HUES6 (cell line): ENCODE measurements at regions not wholly inside any gene's neighbourhood (a gene's known extent, or its start where the extent isn't known, plus 50 kb on each side); places are given as distances from the start of the nearest gene placed in this dataset.

Experiments
- H3K27ac ChIP-seq: 2 replicates; pipeline ENCODE4 v1.7.0; 2013; ENCODE audit warnings: low read depth, mild to moderate bottlenecking, low read length, inconsistent platforms
- H3K27me3 ChIP-seq: 2 replicates; pipeline ENCODE4 v1.6.1; 2013; ENCODE audit warnings: low read length; ENCODE audit not compliant: control insufficient read depth, insufficient read depth
- H3K36me3 ChIP-seq: 2 replicates; pipeline ENCODE4 v1.6.1; 2013; ENCODE audit warnings: low read length; ENCODE audit not compliant: control insufficient read depth, insufficient read depth
- H3K4me1 ChIP-seq: 2 replicates; pipeline ENCODE4 v1.6.1; 2013; ENCODE audit warnings: low read length; ENCODE audit not compliant: control insufficient read depth, insufficient read depth
- H3K4me3 ChIP-seq: 2 replicates; pipeline ENCODE4 v1.5.1; 2013; ENCODE audit warnings: low read depth, low read length
- H3K9ac ChIP-seq: one replicate; pipeline ENCODE4 v1.6.1; 2013; ENCODE audit warnings: mild to moderate bottlenecking, low read length
- H3K9me3 ChIP-seq: 2 replicates; pipeline ENCODE4 v1.6.1; 2013; ENCODE audit warnings: low read depth, low read length; ENCODE audit not compliant: control insufficient read depth, insufficient read depth

DNA sequence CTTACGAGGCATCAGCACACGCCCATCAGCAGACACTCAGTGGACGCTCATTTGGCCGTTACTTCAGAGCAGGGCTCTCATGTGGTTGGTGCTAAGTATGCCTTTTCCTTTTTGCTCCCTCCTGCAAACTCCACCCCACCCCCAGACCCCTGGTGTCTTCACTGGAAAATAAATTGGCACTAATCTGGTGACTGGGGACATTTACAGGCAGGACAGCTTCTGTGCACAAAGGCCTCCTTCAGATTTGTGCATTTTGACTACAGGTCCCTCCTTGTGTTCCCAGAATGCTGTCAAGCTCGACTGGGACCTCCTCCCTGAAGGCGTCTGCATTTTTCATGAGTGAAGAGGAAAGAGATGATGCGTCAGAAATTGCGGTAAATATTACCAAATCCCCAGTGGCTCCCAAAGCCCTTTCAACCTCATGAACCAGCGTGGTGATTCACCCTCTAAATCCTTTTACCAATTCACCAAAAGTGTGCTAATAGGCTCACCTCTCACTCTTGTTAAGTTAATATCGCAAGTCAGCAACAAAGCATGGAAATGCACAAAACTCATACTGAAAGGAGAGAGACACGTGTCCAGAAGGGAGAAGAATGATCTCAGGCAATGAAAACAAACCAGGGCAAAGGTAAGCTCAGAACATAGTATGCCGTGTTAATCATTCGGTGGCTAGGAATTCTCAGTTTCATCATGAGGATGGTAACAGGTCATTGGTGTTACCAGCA lies 119.0 kb downstream of the NKX6-1 start:
- H3K4me1 ChIP-seq, result peaks cover 40% of the 10 kb centered on the region

GRCh38 chr4:84378983-84379382 lies 120.1 kb downstream of the NKX6-1 start:
- H3K9ac ChIP-seq, result no peak overlapping the region
- H3K36me3 ChIP-seq, result no peaks in the 10 kb centered on the region
- H3K4me1 ChIP-seq, result peaks cover 32% of the 10 kb centered on the region
- H3K4me3 ChIP-seq, result peak overlapping the region; percentile 17
- H3K9me3 ChIP-seq, result no peaks in the 10 kb centered on the region
- H3K27me3 ChIP-seq, result peaks cover 52% of the 10 kb centered on the region
- no peak overlapping the region for H3K27ac ChIP-seq

More for the DNA sequence above, 119.0 kb downstream of the NKX6-1 start:
- H3K36me3 ChIP-seq, result no peaks in the 10 kb centered on the region
- H3K27ac ChIP-seq, result no peak overlapping the region
- H3K27me3 ChIP-seq, result peaks cover 48% of the 10 kb centered on the region
- no peaks in the 10 kb centered on the region for H3K9me3 ChIP-seq
- no peak overlapping the region for H3K9ac ChIP-seq
- H3K4me3 ChIP-seq, result no peak overlapping the region

DNA sequence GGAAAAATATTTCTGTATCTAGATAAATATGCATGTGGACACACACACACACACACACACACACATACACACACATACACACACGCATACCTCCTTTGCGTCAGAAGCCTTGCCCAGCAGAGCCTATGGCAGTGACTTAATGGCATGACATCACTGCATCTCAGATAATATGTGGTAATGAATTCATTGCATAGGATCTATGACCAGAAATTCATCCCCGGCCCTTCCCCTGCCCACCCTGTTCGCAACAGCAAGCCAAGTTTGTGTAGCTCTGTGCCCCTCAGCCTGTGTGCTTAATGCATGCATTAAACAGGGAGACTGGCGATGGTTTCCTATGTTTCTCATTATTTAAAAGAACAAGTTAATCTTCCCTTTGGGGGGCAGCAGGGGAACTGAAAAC lies 120.7 kb downstream of the NKX6-1 start:
- H3K36me3 ChIP-seq, result no peaks in the 10 kb centered on the region
- H3K4me1 ChIP-seq, result peaks cover 30% of the 10 kb centered on the region
- H3K4me3 ChIP-seq, result peak overlapping the region; percentile 17
- H3K27ac ChIP-seq, result no peak overlapping the region
- H3K9me3 ChIP-seq, result no peaks in the 10 kb centered on the region
- no peak overlapping the region for H3K9ac ChIP-seq
- H3K27me3 ChIP-seq, result peaks cover 54% of the 10 kb centered on the region

GRCh38 chr4:84366907-84367306 lies 132.2 kb downstream of the NKX6-1 start:
- H3K36me3 ChIP-seq, result no peaks in the 10 kb centered on the region
- H3K27ac ChIP-seq, result no peak overlapping the region
- no peak overlapping the region for H3K4me3 ChIP-seq
- H3K9ac ChIP-seq, result no peak overlapping the region
- no peaks in the 10 kb centered on the region for H3K9me3 ChIP-seq
- no peaks in the 10 kb centered on the region for H3K27me3 ChIP-seq
- H3K4me1 ChIP-seq, result no peaks in the 10 kb centered on the region

DNA sequence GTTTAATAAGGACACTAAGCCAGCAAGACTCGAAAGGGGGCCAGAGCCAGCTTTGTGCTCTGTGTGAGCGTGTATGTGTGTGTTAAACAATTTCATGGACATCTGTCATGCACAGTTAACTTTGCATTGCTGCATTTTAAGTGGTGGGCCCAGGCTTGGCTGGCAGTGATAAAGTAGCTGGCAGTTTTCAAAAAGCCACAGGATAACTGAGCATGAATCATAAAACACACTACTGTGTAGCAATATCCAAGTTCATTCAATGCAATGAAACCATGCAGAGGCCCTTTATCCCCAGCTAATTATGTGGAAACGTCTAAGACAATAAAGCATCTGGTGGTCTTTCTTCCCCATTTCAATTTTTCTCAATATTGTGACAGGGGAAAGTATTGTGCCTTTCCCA lies 132.9 kb downstream of the NKX6-1 start:
- H3K4me1 ChIP-seq, result no peaks in the 10 kb centered on the region
- no peaks in the 10 kb centered on the region for H3K36me3 ChIP-seq
- H3K27me3 ChIP-seq, result no peaks in the 10 kb centered on the region
- no peak overlapping the region for H3K9ac ChIP-seq
- H3K27ac ChIP-seq, result no peak overlapping the region
- H3K9me3 ChIP-seq, result no peaks in the 10 kb centered on the region
- H3K4me3 ChIP-seq, result no peak overlapping the region

DNA sequence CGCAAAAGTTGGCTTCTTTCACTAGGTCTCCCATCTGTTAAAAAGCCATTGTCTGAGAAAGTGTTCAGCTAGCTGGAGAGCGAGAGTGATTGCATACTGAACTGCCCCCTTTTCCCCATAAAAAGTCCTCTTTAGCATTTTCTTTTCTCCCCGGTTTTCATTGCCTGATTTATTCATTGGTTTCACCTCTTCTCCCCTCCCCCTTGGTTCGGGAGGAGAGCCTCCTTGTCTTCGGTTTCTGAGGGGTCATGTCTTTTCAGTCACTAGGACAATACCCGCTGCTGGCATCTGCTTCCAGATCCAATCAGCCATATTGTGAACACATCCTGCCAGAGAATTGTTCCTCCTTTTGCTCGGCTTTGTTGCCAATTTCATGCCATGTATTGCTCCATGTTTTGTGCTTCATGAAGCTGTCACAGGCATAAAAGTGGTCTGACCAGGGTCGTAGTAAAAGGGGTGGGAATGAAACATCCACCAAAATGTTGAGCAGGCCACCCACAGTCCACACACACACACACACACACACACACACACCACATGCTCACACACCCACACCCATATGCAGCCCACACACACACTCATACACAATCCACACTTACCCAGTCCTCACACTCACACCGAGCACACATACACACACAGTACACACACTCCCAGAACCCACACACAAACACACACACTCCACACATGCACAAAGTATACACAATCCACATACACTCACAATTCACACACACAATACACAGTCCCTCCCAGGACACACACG lies 136.0 kb downstream of the NKX6-1 start:
- Histone ChIP-seq H3K9me3 (no peaks in the 10 kb centered on the region), H3K27ac (no peak overlapping the region), H3K36me3 (no peaks in the 10 kb centered on the region), H3K4me1 (no peaks in the 10 kb centered on the region), H3K27me3 (no peaks in the 10 kb centered on the region), H3K9ac (no peak overlapping the region), H3K4me3 (no peak overlapping the region)

- H3K36me3 ChIP-seq, result no peaks in the 10 kb centered on the region
- no peak overlapping the region for H3K4me3 ChIP-seq
- H3K27me3 ChIP-seq, result no peaks in the 10 kb centered on the region
- H3K9me3 ChIP-seq, result peaks cover 30% of the 10 kb centered on the region
- no peaks in the 10 kb centered on the region; the same call in 1 of the 2 replicates for H3K4me1 ChIP-seq
- no peak overlapping the region for H3K27ac ChIP-seq
- no peak overlapping the region for H3K9ac ChIP-seq
Measured at GRCh38 chr4:84342161-84342560, 156.9 kb downstream of the NKX6-1 start.

GRCh38 chr4:84341559-84341958 lies 157.5 kb downstream of the NKX6-1 start:
- Histone ChIP-seq H3K27me3 (no peaks in the 10 kb centered on the region), H3K27ac (no peak overlapping the region), H3K9ac (no peak overlapping the region), H3K36me3 (no peaks in the 10 kb centered on the region), H3K4me3 (no peak overlapping the region), H3K9me3 (peaks cover 32% of the 10 kb centered on the region), H3K4me1 (no peaks in the 10 kb centered on the region; the same call in 1 of the 2 replicates)

DNA sequence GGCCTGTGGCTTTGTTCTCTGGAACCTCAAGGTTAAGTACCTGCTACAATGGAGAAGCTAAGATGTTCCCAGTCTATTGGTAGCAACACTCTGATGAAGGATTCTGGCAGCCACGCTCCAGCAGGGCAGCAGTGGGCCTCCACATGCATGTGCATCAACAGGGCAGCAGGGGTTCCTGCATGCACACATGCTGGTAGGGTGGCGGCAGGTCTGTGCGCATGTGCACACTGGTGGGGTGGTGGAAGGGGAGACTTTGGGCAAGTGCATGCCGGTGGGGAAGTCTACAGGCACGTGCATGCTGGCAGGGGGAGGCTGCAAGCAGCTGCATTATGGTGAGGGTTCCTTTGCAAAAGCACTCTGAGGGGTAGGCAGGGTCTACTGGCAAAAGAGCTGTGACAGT lies 160.7 kb downstream of the NKX6-1 start:
- peaks cover 42% of the 10 kb centered on the region for H3K9me3 ChIP-seq
- no peaks in the 10 kb centered on the region for H3K27me3 ChIP-seq
- no peak overlapping the region for H3K9ac ChIP-seq
- H3K27ac ChIP-seq, result no peak overlapping the region
- no peaks in the 10 kb centered on the region; the same call in 1 of the 2 replicates for H3K4me1 ChIP-seq
- no peaks in the 10 kb centered on the region for H3K36me3 ChIP-seq
- H3K4me3 ChIP-seq, result no peak overlapping the region

- H3K9me3 ChIP-seq, result peaks cover 35% of the 10 kb centered on the region
- H3K9ac ChIP-seq, result no peak overlapping the region
- no peak overlapping the region; the same call in 1 of the 2 replicates for H3K27ac ChIP-seq
- H3K27me3 ChIP-seq, result no peaks in the 10 kb centered on the region
- no peak overlapping the region for H3K4me3 ChIP-seq
- no peaks in the 10 kb centered on the region for H3K36me3 ChIP-seq
- no peaks in the 10 kb centered on the region; the same call in 1 of the 2 replicates for H3K4me1 ChIP-seq
Measured at GRCh38 chr4:84336964-84337705, 162.0 kb downstream of the NKX6-1 start.

DNA sequence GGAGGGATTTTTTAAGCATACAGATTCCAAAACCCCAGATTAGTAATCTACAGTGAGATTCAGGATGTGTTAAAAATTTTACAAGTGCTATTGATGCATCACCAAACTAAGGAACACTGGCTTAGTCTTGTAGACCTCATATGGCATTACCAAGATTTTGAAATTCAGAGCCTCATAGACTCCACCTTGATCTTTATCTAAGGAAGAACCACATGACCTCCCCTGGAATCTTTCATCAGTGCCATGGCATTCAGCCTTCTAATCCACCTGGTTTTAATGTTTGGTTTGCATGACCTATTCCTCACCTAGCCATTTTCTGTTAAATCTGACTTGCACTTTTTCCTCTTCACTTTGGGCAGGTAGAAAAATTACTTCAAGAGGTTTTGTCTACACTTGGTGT lies 171.6 kb downstream of the NKX6-1 start:
- Histone ChIP-seq H3K4me1 (peaks cover 20% of the 10 kb centered on the region), H3K9ac (no peak overlapping the region), H3K4me3 (no peak overlapping the region), H3K9me3 (no peaks in the 10 kb centered on the region), H3K36me3 (no peaks in the 10 kb centered on the region), H3K27ac (no peak overlapping the region), H3K27me3 (no peaks in the 10 kb centered on the region)
